ENCODE measurements at regions not wholly inside any gene's neighbourhood (a gene's known extent, or its start where the extent isn't known, plus 50 kb on each side); places are given as distances from the start of the nearest gene placed in this dataset.

- no peak for TF ChIP-seq POLR2A (IDR thresholded peaks at IDR 0.05)
- no peak for TF ChIP-seq EP300 (IDR thresholded peaks at IDR 0.05)
These were observed 74.3 kb upstream of the SHH start for GRCh38 chr7:155886391-155887173.
